ENCODE measurements at regions not wholly inside any gene's neighbourhood (a gene's known extent, or its start where the extent isn't known, plus 50 kb on each side); places are given as distances from the start of the nearest gene placed in this dataset.
A peak's percentile ranks its signal among the peaks of the same experiment; 100 is the strongest.

- Mint-ChIP-seq H3K4me1 (peaks cover 35% of the 10 kb centered on the region), H3K9me3 (peaks cover 7% of the 10 kb centered on the region; the same call in 1 of the 3 replicates), H3K36me3 (ENCODE audit: low read depth) (no peaks in the 10 kb centered on the region), H3K4me3 (no peak overlapping the region), H3K27ac (peak overlapping the region; percentile 31; the same call in 1 of the 2 replicates), H3K27me3 (ENCODE audit: insufficient read depth, low read depth, poor library complexity) (peaks cover 13% of the 10 kb centered on the region)
- Histone ChIP-seq H2AFZ (no peak overlapping the region), H3K4me3 (no peak overlapping the region), H3K9me2 (ENCODE audit: insufficient read depth) (no peaks in the 10 kb centered on the region), H3K4me2 (peak overlapping the region; percentile 71; the same call in 1 of the 2 replicates), H4K20me1 (replicated peaks; ENCODE audit: insufficient read depth) (no peaks in the 10 kb centered on the region), H3K36me3 (ENCODE audit: insufficient read depth) (no peaks in the 10 kb centered on the region), H3K27me3 (ENCODE audit: insufficient read depth) (no peaks in the 10 kb centered on the region), H3F3A (replicated peaks; ENCODE audit: low read depth) (peaks cover 10% of the 10 kb centered on the region; the same call in 1 of the 2 replicates), H3K27ac (ENCODE audit: low read depth) (no peak overlapping the region), H3K79me2 (replicated peaks; ENCODE audit: insufficient read depth) (no peaks in the 10 kb centered on the region), H3K4me1 (ENCODE audit: insufficient read depth) (peaks cover 23% of the 10 kb centered on the region)
- TF ChIP-seq NANOG (IDR thresholded peaks at IDR 0.05; ENCODE audit: borderline replicate concordance) (no peak), STAT1 (IDR thresholded peaks at IDR 0.05; ENCODE audit: unreplicated experiment) (no peak), EZH2phosphoT487 (IDR thresholded peaks at IDR 0.05; ENCODE audit: unreplicated experiment) (no peak), CREB1 (CRISPR knock-in tag; IDR thresholded peaks at IDR 0.05; ENCODE audit: low read depth) (no peak)
- DNase-seq (ENCODE audit: low spot score) (no peak), ATAC-seq (no peak)
Observed at GRCh38 chr14:104290756-104291122, 152.4 kb downstream of the KIF26A start.

- Histone ChIP-seq H3K4me2 (peak overlapping the region; percentile 71), H3K79me2 (replicated peaks; ENCODE audit: insufficient read depth) (no peaks in the 10 kb centered on the region), H3K36me3 (ENCODE audit: insufficient read depth) (no peaks in the 10 kb centered on the region), H4K20me1 (replicated peaks; ENCODE audit: insufficient read depth) (no peaks in the 10 kb centered on the region), H3K27me3 (ENCODE audit: insufficient read depth) (no peaks in the 10 kb centered on the region), H2AFZ (no peak overlapping the region; the same call in 1 of the 2 replicates), H3K9me2 (ENCODE audit: insufficient read depth) (no peaks in the 10 kb centered on the region), H3F3A (replicated peaks; ENCODE audit: low read depth) (peaks cover 10% of the 10 kb centered on the region; the same call in 1 of the 2 replicates), H3K27ac (ENCODE audit: low read depth) (no peak overlapping the region; the same call in 1 of the 2 replicates), H3K4me1 (ENCODE audit: insufficient read depth) (peaks cover 23% of the 10 kb centered on the region), H3K4me3 (0 out of 2 replicates have a peak overlapping the region, but pooled peaks have one; percentile 13)
- Mint-ChIP-seq H3K36me3 (ENCODE audit: low read depth) (no peaks in the 10 kb centered on the region), H3K4me1 (peaks cover 35% of the 10 kb centered on the region), H3K27me3 (ENCODE audit: insufficient read depth, low read depth, poor library complexity) (peaks cover 15% of the 10 kb centered on the region), H3K4me3 (0 out of 3 replicates have a peak overlapping the region, but pooled peaks have one; percentile 14), H3K9me3 (peaks cover 7% of the 10 kb centered on the region; the same call in 1 of the 3 replicates), H3K27ac (no peak overlapping the region)
- peak; percentile 81 for DNase-seq (ENCODE audit: low spot score)
- peak; percentile 81 for ATAC-seq
- TF ChIP-seq NANOG (IDR thresholded peaks at IDR 0.05; ENCODE audit: borderline replicate concordance) (peak; percentile 67; the same call in 1 of the 2 replicates), ETS1 (IDR thresholded peaks at IDR 0.05) (peak; percentile 47; the same call in 1 of the 2 replicates), CREB1 (CRISPR knock-in tag; IDR thresholded peaks at IDR 0.05; ENCODE audit: low read depth) (no peak)
Observed at GRCh38 chr14:104291123-104292000, 153.0 kb downstream of the KIF26A start.

All from GM23338 (cell line).